Thymus (tissue), 11 donors: ENCODE measurements at regions not wholly inside any gene's neighbourhood (a gene's known extent, or its start where the extent isn't known, plus 50 kb on each side); places are given as distances from the start of the nearest gene placed in this dataset.

ENCODE experiments used
- DNase-seq, 9 donors: peaks; one replicate each; pipeline ENCODE4 v3.0.0-alpha.2; 2013; ENCODE audit warnings: low spot score in 9 of 9, low read depth in 6 of 9, missing footprints in 1 of 9
- H3K27ac ChIP-seq, 2 donors: one replicate each; pipeline ENCODE4 v1.5.1; 2013; ENCODE audit warnings: control low read depth in 1 of 2, low read depth in 1 of 2, low read length in 1 of 2, mild to moderate bottlenecking in 1 of 2, moderate library complexity in 1 of 2
- H3K27me3 ChIP-seq, 2 donors: one replicate each; pipeline ENCODE4 v1.5.1; 2013; ENCODE audit warnings: low read length in 1 of 2; ENCODE audit not compliant: control insufficient read depth in 2 of 2, insufficient read depth in 1 of 2
- H3K36me3 ChIP-seq, 2 donors: one replicate each; pipeline ENCODE4 v1.5.1; 2013; ENCODE audit warnings: low read length in 1 of 2, mild to moderate bottlenecking in 1 of 2, moderate library complexity in 1 of 2; ENCODE audit not compliant: control insufficient read depth in 2 of 2, insufficient read depth in 2 of 2
- H3K4me1 ChIP-seq, 2 donors: one replicate each; pipeline ENCODE4 v1.5.1; 2013; ENCODE audit warnings: low read length in 2 of 2; ENCODE audit not compliant: control insufficient read depth in 2 of 2, insufficient read depth in 2 of 2
- H3K4me3 ChIP-seq, 2 donors: one replicate each; pipeline ENCODE4 v1.5.1; 2013; ENCODE audit warnings: low read length in 2 of 2, control low read depth in 1 of 2, mild to moderate bottlenecking in 1 of 2
- H3K9me3 ChIP-seq, 2 donors: one replicate each; pipeline ENCODE4 v1.5.1; 2013; ENCODE audit warnings: low read length in 1 of 2, mild to moderate bottlenecking in 1 of 2; ENCODE audit not compliant: control insufficient read depth in 2 of 2, insufficient read depth in 1 of 2
- WGBS: extraction: QIAGEN DNeasy Blood & Tissue Kit; methylation state at CpG from one replicate; pipeline ENCODE4 v1.1.7; 2013; 5-methylcytosine and 5-hydroxymethylcytosine counted together
- donor health status: healthy.

- H3K27ac ChIP-seq: no peak overlapping the region
- H3K9me3 ChIP-seq: no peaks in the 10 kb centered on the region
- no peak for DNase-seq
- H3K27me3 ChIP-seq: no peaks in the 10 kb centered on the region
- no peaks in the 10 kb centered on the region for H3K4me1 ChIP-seq
- no peak overlapping the region for H3K4me3 ChIP-seq
- 92% methylated on average over 3 of the region's 3 CpGs for WGBS
- H3K36me3 ChIP-seq: no peaks in the 10 kb centered on the region
These were observed 452.5 kb downstream of the MCTP2 start for GRCh38 chr15:94683902-94684301.

GRCh38 chr15:94691169-94691568 lies 459.8 kb downstream of the MCTP2 start:
- no peaks in the 10 kb centered on the region for H3K36me3 ChIP-seq
- no peaks in the 10 kb centered on the region for H3K27me3 ChIP-seq
- 94% methylated on average over 2 of the region's 2 CpGs for WGBS

GRCh38 chr15:94692710-94693109 lies 461.3 kb downstream of the MCTP2 start:
- Histone ChIP-seq H3K4me3 (no peak overlapping the region), H3K27ac (no peak overlapping the region), H3K36me3 (no peaks in the 10 kb centered on the region), H3K9me3 (no peaks in the 10 kb centered on the region), H3K27me3 (no peaks in the 10 kb centered on the region), H3K4me1 (no peaks in the 10 kb centered on the region)
- WGBS: 89% methylated on average over 3 of the region's 3 CpGs
- DNase-seq: no peak

More at GRCh38 chr15:94691169-94691568, 459.8 kb downstream of the MCTP2 start:
- Histone ChIP-seq H3K4me1 (no peaks in the 10 kb centered on the region), H3K27ac (no peak overlapping the region), H3K4me3 (no peak overlapping the region), H3K9me3 (no peaks in the 10 kb centered on the region)
- no peak for DNase-seq

GRCh38 chr15:94700211-94700610 lies 468.9 kb downstream of the MCTP2 start:
- no peak overlapping the region for H3K27ac ChIP-seq
- H3K36me3 ChIP-seq: no peaks in the 10 kb centered on the region
- no peak overlapping the region for H3K4me3 ChIP-seq
- 96% methylated on average over 4 of the region's 4 CpGs for WGBS
- H3K4me1 ChIP-seq: no peaks in the 10 kb centered on the region
- no peaks in the 10 kb centered on the region for H3K9me3 ChIP-seq
- no peaks in the 10 kb centered on the region for H3K27me3 ChIP-seq
- DNase-seq: no peak

- H3K4me1 ChIP-seq: no peaks in the 10 kb centered on the region
- H3K27ac ChIP-seq: no peak overlapping the region
- no peaks in the 10 kb centered on the region for H3K9me3 ChIP-seq
- no peak overlapping the region for H3K4me3 ChIP-seq
- DNase-seq: no peak
- no peaks in the 10 kb centered on the region for H3K36me3 ChIP-seq
- H3K27me3 ChIP-seq: no peaks in the 10 kb centered on the region
- 96% methylated on average over 16 of the region's 16 CpGs for WGBS
These were observed 470.1 kb downstream of the MCTP2 start for GRCh38 chr15:94701281-94701985.

GRCh38 chr15:94703596-94703995 lies 472.2 kb downstream of the MCTP2 start:
- no peak for DNase-seq
- Histone ChIP-seq H3K27ac (no peak overlapping the region), H3K4me1 (no peaks in the 10 kb centered on the region), H3K4me3 (no peak overlapping the region), H3K9me3 (no peaks in the 10 kb centered on the region), H3K36me3 (no peaks in the 10 kb centered on the region), H3K27me3 (no peaks in the 10 kb centered on the region)
- 97% methylated on average over 3 of the region's 3 CpGs for WGBS

GRCh38 chr15:94704421-94704820 lies 473.1 kb downstream of the MCTP2 start:
- H3K27me3 ChIP-seq: no peaks in the 10 kb centered on the region
- no peak for DNase-seq
- H3K4me1 ChIP-seq: no peaks in the 10 kb centered on the region

GRCh38 chr15:94704946-94705345 lies 473.6 kb downstream of the MCTP2 start:
- DNase-seq: no peak
- no peak overlapping the region for H3K4me3 ChIP-seq
- no peaks in the 10 kb centered on the region for H3K36me3 ChIP-seq
- 94% methylated on average over 2 of the region's 2 CpGs for WGBS
- no peaks in the 10 kb centered on the region for H3K4me1 ChIP-seq
- no peak overlapping the region for H3K27ac ChIP-seq
- no peaks in the 10 kb centered on the region for H3K9me3 ChIP-seq
- H3K27me3 ChIP-seq: no peaks in the 10 kb centered on the region

More at GRCh38 chr15:94704421-94704820, 473.1 kb downstream of the MCTP2 start:
- no peaks in the 10 kb centered on the region for H3K36me3 ChIP-seq
- H3K27ac ChIP-seq: no peak overlapping the region
- H3K4me3 ChIP-seq: no peak overlapping the region
- H3K9me3 ChIP-seq: no peaks in the 10 kb centered on the region

GRCh38 chr15:94709319-94709718 lies 478.0 kb downstream of the MCTP2 start:
- Histone ChIP-seq H3K27me3 (no peaks in the 10 kb centered on the region), H3K4me3 (no peak overlapping the region), H3K27ac (no peak overlapping the region), H3K9me3 (no peaks in the 10 kb centered on the region), H3K36me3 (no peaks in the 10 kb centered on the region), H3K4me1 (no peaks in the 10 kb centered on the region)
- WGBS: 96% methylated on average over 9 of the region's 9 CpGs
- DNase-seq: no peak
